Upper lobe of left lung (tissue), 4 donors: ENCODE measurements at regions not wholly inside any gene's neighbourhood (a gene's known extent, or its start where the extent isn't known, plus 50 kb on each side); places are given as distances from the start of the nearest gene placed in this dataset.

Experiments
- POLR2A ChIP-seq, 4 donors: fragments of 450-650 bp; IDR thresholded peaks; one replicate each; pipeline ENCODE4 v1.5.1; 2016 to 2017; ENCODE audit warnings: antibody characterized with exemption in 4 of 4, mild to moderate bottlenecking in 2 of 4
- TF ChIP-seq, protein P1 (sequence below), 6 experiments: fragments of 450-650 bp in 4 of 6; fragments of 200-600 bp in 2 of 6; sonication (generic) in 2 of 6; IDR thresholded peaks; one replicate each; pipeline ENCODE4 v1.5.1; 2016 to 2019; ENCODE audit warnings: antibody characterized with exemption in 6 of 6

DNA sequence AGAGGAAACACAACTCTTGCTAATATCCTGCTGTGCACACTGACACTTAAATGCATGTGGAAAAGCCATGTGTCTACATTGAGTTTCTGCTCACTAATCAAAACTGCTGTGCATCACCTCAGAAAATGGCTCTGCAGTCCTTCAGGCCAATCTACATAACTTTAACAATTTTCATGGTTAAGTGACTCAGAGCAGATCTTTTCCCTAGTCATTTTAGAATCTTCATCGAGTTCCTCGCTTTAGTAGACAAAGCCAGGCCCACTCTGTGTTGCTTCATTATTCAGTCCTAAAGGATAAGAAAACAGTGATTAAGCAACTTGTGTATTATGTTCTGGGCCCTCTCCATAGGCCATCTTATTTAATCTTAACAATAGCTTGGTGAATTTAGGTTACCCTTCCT is 250.0 kb downstream of the KCNC2 start:
- no peak for TF ChIP-seq POLR2A (IDR thresholded peaks at IDR 0.05)
- TF ChIP-seq, protein P1, sequence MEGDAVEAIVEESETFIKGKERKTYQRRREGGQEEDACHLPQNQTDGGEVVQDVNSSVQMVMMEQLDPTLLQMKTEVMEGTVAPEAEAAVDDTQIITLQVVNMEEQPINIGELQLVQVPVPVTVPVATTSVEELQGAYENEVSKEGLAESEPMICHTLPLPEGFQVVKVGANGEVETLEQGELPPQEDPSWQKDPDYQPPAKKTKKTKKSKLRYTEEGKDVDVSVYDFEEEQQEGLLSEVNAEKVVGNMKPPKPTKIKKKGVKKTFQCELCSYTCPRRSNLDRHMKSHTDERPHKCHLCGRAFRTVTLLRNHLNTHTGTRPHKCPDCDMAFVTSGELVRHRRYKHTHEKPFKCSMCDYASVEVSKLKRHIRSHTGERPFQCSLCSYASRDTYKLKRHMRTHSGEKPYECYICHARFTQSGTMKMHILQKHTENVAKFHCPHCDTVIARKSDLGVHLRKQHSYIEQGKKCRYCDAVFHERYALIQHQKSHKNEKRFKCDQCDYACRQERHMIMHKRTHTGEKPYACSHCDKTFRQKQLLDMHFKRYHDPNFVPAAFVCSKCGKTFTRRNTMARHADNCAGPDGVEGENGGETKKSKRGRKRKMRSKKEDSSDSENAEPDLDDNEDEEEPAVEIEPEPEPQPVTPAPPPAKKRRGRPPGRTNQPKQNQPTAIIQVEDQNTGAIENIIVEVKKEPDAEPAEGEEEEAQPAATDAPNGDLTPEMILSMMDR (IDR thresholded peaks at IDR 0.05), result no peak
